Breast epithelium (tissue), 3 donors: ENCODE measurements at regions not wholly inside any gene's neighbourhood (a gene's known extent, or its start where the extent isn't known, plus 50 kb on each side); places are given as distances from the start of the nearest gene placed in this dataset.

Source experiments
- POLR2AphosphoS5 ChIP-seq, 3 donors: sonication (generic); formaldehyde crosslinking; IDR thresholded peaks; one replicate each; pipeline ENCODE4 v1.6.1; 2017; ENCODE audit warnings: antibody characterized with exemption in 3 of 3
- TF ChIP-seq, protein P1 (sequence below), 3 donors: fragments of 450-650 bp; IDR thresholded peaks; one replicate each; pipeline ENCODE4 v1.5.1; 2016 to 2017; ENCODE audit warnings: antibody characterized with exemption in 3 of 3, mild to moderate bottlenecking in 3 of 3, moderate library complexity in 3 of 3

DNA sequence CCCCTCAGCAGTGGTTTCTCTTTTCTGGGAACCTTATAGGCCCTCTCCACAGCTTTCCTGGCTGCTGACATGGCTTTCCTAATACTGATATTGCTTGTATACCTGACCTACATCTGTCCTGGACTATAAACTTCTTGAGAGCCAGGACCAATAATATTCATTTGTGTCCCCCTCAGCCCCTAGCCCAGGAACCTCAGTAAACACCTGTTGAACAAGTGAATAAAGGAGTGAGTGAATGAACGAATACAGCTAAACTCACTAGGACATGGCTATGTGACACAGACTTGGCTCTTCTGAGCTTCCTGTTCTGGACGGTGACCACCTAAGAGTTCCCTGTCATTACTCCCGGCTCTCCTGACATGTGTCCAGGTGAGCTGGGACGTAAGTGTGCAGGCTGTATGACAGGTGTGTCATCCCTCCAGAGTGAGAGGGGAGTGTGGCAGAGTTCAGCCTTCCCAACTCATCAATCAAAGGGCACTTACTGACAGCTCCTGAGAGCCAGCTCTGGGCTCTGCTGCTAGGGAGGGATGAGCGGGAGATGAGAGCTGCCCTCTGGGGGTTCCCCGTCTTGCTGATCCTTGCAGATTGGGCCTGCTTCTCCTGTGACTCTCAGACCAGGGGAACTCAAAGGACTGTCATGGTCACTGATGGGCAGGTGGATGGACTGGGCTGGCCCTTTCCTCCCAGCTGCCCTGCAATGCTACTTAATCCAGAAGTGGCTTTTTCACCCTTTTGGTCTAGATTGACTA, 84.5 kb downstream of the HIF1AN start:
- TF ChIP-seq, protein P1, sequence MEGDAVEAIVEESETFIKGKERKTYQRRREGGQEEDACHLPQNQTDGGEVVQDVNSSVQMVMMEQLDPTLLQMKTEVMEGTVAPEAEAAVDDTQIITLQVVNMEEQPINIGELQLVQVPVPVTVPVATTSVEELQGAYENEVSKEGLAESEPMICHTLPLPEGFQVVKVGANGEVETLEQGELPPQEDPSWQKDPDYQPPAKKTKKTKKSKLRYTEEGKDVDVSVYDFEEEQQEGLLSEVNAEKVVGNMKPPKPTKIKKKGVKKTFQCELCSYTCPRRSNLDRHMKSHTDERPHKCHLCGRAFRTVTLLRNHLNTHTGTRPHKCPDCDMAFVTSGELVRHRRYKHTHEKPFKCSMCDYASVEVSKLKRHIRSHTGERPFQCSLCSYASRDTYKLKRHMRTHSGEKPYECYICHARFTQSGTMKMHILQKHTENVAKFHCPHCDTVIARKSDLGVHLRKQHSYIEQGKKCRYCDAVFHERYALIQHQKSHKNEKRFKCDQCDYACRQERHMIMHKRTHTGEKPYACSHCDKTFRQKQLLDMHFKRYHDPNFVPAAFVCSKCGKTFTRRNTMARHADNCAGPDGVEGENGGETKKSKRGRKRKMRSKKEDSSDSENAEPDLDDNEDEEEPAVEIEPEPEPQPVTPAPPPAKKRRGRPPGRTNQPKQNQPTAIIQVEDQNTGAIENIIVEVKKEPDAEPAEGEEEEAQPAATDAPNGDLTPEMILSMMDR (IDR thresholded peaks at IDR 0.05): no peak
- TF ChIP-seq POLR2AphosphoS5 (IDR thresholded peaks at IDR 0.05): no peak
